Stomach (tissue), 8 donors: ENCODE measurements at regions not wholly inside any gene's neighbourhood (a gene's known extent, or its start where the extent isn't known, plus 50 kb on each side); places are given as distances from the start of the nearest gene placed in this dataset.

Experiments used
- DNase-seq, 2 donors: peaks; one replicate each; pipeline versions ENCODE4 v3.0.0 to v3.0.0-alpha.2; 2013 to 2019
- H3K27ac ChIP-seq, 5 donors: fragments of 200-600 bp in 4 of 5; sonication (generic) in 4 of 5; one replicate each; pipeline ENCODE4 v1.5.1; 2013 to 2019; ENCODE audit warnings: mild to moderate bottlenecking in 1 of 5, moderate library complexity in 1 of 5
- H3K27me3 ChIP-seq, 3 donors: fragments of 200-600 bp; sonication (generic); one replicate each; pipeline ENCODE4 v1.5.1; 2017 to 2019; ENCODE audit warnings: mixed run types in 1 of 3
- H3K36me3 ChIP-seq, 4 donors: fragments of 200-600 bp; sonication (generic); 1 replicate in 3 of 4; 2 replicates in 1 of 4; pipeline ENCODE4 v1.5.1; 2016 to 2019
- H3K4me1 ChIP-seq, 4 donors: fragments of 200-600 bp; sonication (generic); one replicate each; pipeline ENCODE4 v1.5.1; 2016 to 2019
- H3K4me3 ChIP-seq, 4 donors: fragments of 200-600 bp; sonication (generic) in 3 of 4; one replicate each; pipeline ENCODE4 v1.5.1; 2016 to 2019; ENCODE audit warnings: mild to moderate bottlenecking in 1 of 4
- H3K9me3 ChIP-seq, 4 donors: fragments of 200-600 bp; sonication (generic); one replicate each; pipeline ENCODE4 v1.5.1; 2016 to 2019
- EP300 ChIP-seq: sonication (generic); formaldehyde crosslinking; IDR thresholded peaks from one replicate; pipeline ENCODE4 v1.6.1; 2017; ENCODE audit warnings: antibody characterized with exemption
- POLR2A ChIP-seq, 4 donors: fragments of 450-650 bp; IDR thresholded peaks; one replicate each; pipeline ENCODE4 v1.6.1; 2016; ENCODE audit warnings: antibody characterized with exemption in 4 of 4, control low read depth in 2 of 4, mild to moderate bottlenecking in 1 of 4, moderate library complexity in 1 of 4
- POLR2AphosphoS5 ChIP-seq, 3 donors: sonication (generic); formaldehyde crosslinking; IDR thresholded peaks; one replicate each; pipeline ENCODE4 v1.6.1; 2016; ENCODE audit warnings: antibody characterized with exemption in 3 of 3
- WGBS, 5 donors: extraction: QIAGEN DNeasy Blood & Tissue Kit in 3 of 5; methylation state at CpG; one replicate each; pipeline versions ENCODE4 v1.1.5 to v1.1.7; 2013 to 2018; 5-methylcytosine and 5-hydroxymethylcytosine counted together
- intact Hi-C: fragments of 100-400 bp; cut with DNase I; formaldehyde crosslinking; loops from one replicate; pipeline ENCODE4 v1.15.1; 2023; ENCODE audit warnings: low total_unique reads
- TF ChIP-seq, protein P1 (sequence below), 7 experiments: fragments of 450-650 bp in 4 of 7; fragments of 200-600 bp in 3 of 7; sonication (generic) in 3 of 7; IDR thresholded peaks; one replicate each; pipeline ENCODE4 v1.5.1; 2016 to 2019; ENCODE audit warnings: antibody characterized with exemption in 7 of 7, control low read depth in 2 of 7, mild to moderate bottlenecking in 1 of 7
- donor health status: healthy with polysubstance abuse.
- donor health status: Bipolar disorder and iron deficiency.
- donor health status: healthy.

DNA sequence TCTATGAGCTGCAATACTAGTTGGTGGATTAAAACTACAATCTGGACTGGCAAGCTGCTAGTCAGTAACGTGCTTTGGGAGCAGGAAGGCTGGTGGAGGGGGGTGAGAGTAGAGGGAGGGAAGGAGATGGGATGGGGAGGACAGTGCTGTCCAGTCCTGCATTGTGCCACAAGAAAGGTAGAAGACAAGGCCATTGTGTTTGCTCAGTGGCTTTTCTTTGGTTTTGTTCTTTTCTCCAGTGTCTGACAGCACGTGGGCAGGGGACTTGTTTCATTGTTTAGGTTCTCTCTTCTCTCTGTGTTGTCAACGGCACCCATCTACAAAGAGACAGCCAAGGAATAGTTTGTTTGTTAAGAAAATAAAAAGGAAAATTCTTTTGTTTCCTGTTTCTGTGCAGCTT, 362.8 kb upstream of the PLXNA2 start:
- TF ChIP-seq POLR2A (IDR thresholded peaks at IDR 0.05) (no peak), POLR2AphosphoS5 (IDR thresholded peaks at IDR 0.05) (no peak), EP300 (no peak)
- TF ChIP-seq, protein P1, sequence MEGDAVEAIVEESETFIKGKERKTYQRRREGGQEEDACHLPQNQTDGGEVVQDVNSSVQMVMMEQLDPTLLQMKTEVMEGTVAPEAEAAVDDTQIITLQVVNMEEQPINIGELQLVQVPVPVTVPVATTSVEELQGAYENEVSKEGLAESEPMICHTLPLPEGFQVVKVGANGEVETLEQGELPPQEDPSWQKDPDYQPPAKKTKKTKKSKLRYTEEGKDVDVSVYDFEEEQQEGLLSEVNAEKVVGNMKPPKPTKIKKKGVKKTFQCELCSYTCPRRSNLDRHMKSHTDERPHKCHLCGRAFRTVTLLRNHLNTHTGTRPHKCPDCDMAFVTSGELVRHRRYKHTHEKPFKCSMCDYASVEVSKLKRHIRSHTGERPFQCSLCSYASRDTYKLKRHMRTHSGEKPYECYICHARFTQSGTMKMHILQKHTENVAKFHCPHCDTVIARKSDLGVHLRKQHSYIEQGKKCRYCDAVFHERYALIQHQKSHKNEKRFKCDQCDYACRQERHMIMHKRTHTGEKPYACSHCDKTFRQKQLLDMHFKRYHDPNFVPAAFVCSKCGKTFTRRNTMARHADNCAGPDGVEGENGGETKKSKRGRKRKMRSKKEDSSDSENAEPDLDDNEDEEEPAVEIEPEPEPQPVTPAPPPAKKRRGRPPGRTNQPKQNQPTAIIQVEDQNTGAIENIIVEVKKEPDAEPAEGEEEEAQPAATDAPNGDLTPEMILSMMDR (IDR thresholded peaks at IDR 0.05), result no peak
- no peak overlapping the region for H3K4me3 ChIP-seq
- no peak overlapping the region for H3K27ac ChIP-seq
- H3K9me3 ChIP-seq, result no peaks in the 10 kb centered on the region
- H3K27me3 ChIP-seq, result no peaks in the 10 kb centered on the region
- intact Hi-C loops, result no loop called here
- peaks cover 0 to 3% (median 0%) of the 10 kb centered on the region in 4 donors for H3K4me1 ChIP-seq
- 34 to 49% (median 43%) methylated on average over 3 of the region's 3 CpGs for WGBS, 5 donors
- no peaks in the 10 kb centered on the region for H3K36me3 ChIP-seq
- DNase-seq, result no peak

GRCh38 chr1:208607616-208608015, 363.4 kb upstream of the PLXNA2 start:
- TF ChIP-seq POLR2A (IDR thresholded peaks at IDR 0.05), result no peak
- intact Hi-C loops, result no loop called here
- H3K9me3 ChIP-seq, result no peaks in the 10 kb centered on the region

DNA sequence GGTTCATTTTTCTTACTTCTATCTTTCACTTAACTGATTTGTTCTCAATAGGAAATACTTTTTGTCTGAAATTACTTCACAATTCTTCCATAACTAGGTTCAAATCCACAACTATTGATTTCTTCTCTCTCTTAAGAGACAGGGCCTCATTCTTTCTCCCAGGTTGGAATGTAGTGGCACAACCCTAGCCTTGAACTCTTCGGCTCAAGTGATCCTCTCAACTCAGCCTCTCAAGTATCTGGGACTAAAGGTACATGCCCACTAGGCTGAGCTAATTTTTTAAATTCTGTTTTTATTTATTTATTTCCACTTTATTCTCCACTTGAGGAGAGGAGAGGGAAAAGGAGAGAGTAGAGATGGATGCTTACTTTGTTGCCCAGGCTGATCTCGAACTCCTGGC, 370.4 kb upstream of the PLXNA2 start:
- no peak for DNase-seq
- Histone ChIP-seq H3K36me3 (no peaks in the 10 kb centered on the region), H3K9me3 (peaks cover 0 to 5% (median 1%) of the 10 kb centered on the region in 4 donors), H3K4me1 (no peaks in the 10 kb centered on the region), H3K4me3 (no peak overlapping the region), H3K27me3 (no peaks in the 10 kb centered on the region), H3K27ac (no peak overlapping the region)
- 57 to 92% (median 79%) methylated on average over 2 of the region's 2 CpGs for WGBS, 5 donors
- intact Hi-C loops, result no loop called here
- TF ChIP-seq POLR2A (IDR thresholded peaks at IDR 0.05) (no peak), POLR2AphosphoS5 (IDR thresholded peaks at IDR 0.05) (no peak), EP300 (no peak)
- TF ChIP-seq, protein P1 (IDR thresholded peaks at IDR 0.05), result no peak

More at GRCh38 chr1:208607616-208608015, 363.4 kb upstream of the PLXNA2 start:
- H3K36me3 ChIP-seq, result no peaks in the 10 kb centered on the region
- H3K4me3 ChIP-seq, result no peak overlapping the region
- no peaks in the 10 kb centered on the region for H3K27me3 ChIP-seq
- DNase-seq, result no peak
- H3K4me1 ChIP-seq, result no peaks in the 10 kb centered on the region
- 48 to 76% (median 64%) methylated on average over 1 of the region's 1 CpG for WGBS, 5 donors
- no peak overlapping the region for H3K27ac ChIP-seq

- Histone ChIP-seq H3K27ac (no peak overlapping the region), H3K4me1 (no peaks in the 10 kb centered on the region), H3K9me3 (peaks cover 0 to 11% (median 4%) of the 10 kb centered on the region in 4 donors), H3K4me3 (no peak overlapping the region), H3K27me3 (no peaks in the 10 kb centered on the region), H3K36me3 (no peaks in the 10 kb centered on the region)
- TF ChIP-seq POLR2A (IDR thresholded peaks at IDR 0.05) (no peak), EP300 (no peak), POLR2AphosphoS5 (IDR thresholded peaks at IDR 0.05) (no peak)
- TF ChIP-seq, protein P1 (IDR thresholded peaks at IDR 0.05), result no peak
- intact Hi-C loops, result no loop called here
- DNase-seq, result no peak
Observed at GRCh38 chr1:208615371-208615770, 371.2 kb upstream of the PLXNA2 start.

DNA sequence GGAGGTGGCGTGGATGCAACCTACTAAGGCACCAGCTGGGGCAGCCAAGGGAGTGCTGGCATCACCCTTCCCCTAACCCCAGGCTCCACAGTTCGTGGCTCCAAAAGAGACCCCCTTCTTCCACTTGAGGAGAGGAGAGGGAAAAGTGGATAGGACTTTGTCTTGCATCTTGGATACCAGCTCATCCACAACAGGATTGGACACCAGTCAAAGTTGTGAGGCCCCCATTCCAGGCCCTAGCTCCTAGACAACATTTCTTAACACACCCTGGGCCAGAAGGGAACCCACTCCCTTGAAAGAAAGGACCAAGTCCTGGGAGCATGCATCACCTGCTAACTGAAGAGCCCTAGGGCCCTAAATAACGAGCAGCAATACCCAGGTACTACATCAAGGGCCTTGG, 372.6 kb upstream of the PLXNA2 start:
- no peaks in the 10 kb centered on the region for H3K36me3 ChIP-seq
- no peak for DNase-seq
- no peak overlapping the region for H3K27ac ChIP-seq
- WGBS, 5 donors, result 53 to 69% (median 62%) methylated on average over 3 of the region's 3 CpGs
- intact Hi-C loops, result no loop called here
- TF ChIP-seq, protein P1 (IDR thresholded peaks at IDR 0.05), result no peak
- TF ChIP-seq EP300, result no peak
- no peak for TF ChIP-seq POLR2AphosphoS5 (IDR thresholded peaks at IDR 0.05)
- H3K9me3 ChIP-seq, result peaks cover 0 to 25% (median 16%) of the 10 kb centered on the region in 4 donors
- no peaks in the 10 kb centered on the region for H3K4me1 ChIP-seq
- H3K27me3 ChIP-seq, result no peaks in the 10 kb centered on the region
- H3K4me3 ChIP-seq, result no peak overlapping the region
